Trophoblast cell (in vitro differentiated cells and primary cell): ENCODE measurements at regions not wholly inside any gene's neighbourhood (a gene's known extent, or its start where the extent isn't known, plus 50 kb on each side); places are given as distances from the start of the nearest gene placed in this dataset.

Source experiments
- DNase-seq, 2 donors: peaks; one replicate each; pipeline ENCODE4 v3.0.0-alpha.2; 2016
- H2AFZ ChIP-seq: 2 replicates; pipeline ENCODE4 v1.6.1; 2013; ENCODE audit warnings: low read length, moderate library complexity, mild to moderate bottlenecking; ENCODE audit not compliant: insufficient read depth, poor library complexity
- H2AK5ac ChIP-seq: 2 replicates; pipeline ENCODE4 v1.6.1; 2013; ENCODE audit warnings: mild to moderate bottlenecking, low read length
- H2BK120ac ChIP-seq: 2 replicates; pipeline ENCODE4 v1.6.1; 2013; ENCODE audit warnings: low read length, mild to moderate bottlenecking, moderate library complexity; ENCODE audit not compliant: insufficient read depth, poor library complexity
- H2BK12ac ChIP-seq: 2 replicates; pipeline ENCODE4 v1.6.1; 2013; ENCODE audit warnings: mild to moderate bottlenecking, low read length, moderate library complexity
- H2BK5ac ChIP-seq: 2 replicates; pipeline ENCODE4 v1.6.1; 2013; ENCODE audit warnings: low read length, low read depth, moderate library complexity, mild to moderate bottlenecking; ENCODE audit not compliant: poor library complexity
- H3K14ac ChIP-seq: 2 replicates; pipeline ENCODE4 v1.6.1; 2013; ENCODE audit warnings: mild to moderate bottlenecking, low read length
- H3K18ac ChIP-seq: 2 replicates; pipeline ENCODE4 v1.6.1; 2013; ENCODE audit warnings: mild to moderate bottlenecking, low read length
- H3K23ac ChIP-seq: 2 replicates; pipeline ENCODE4 v1.6.1; 2013; ENCODE audit warnings: low read length
- H3K27ac ChIP-seq: 2 replicates; pipeline ENCODE4 v1.5.1; 2013; ENCODE audit warnings: low read depth, mild to moderate bottlenecking, inconsistent platforms, low read length, moderate library complexity
- H3K27me3 ChIP-seq: 2 replicates; pipeline ENCODE4 v1.6.1; 2013; ENCODE audit warnings: inconsistent platforms, mild to moderate bottlenecking, low read length, moderate library complexity; ENCODE audit not compliant: insufficient read depth
- H3K36me3 ChIP-seq, 2 experiments: 1 replicate in 1 of 2; 2 replicates in 1 of 2; pipeline ENCODE4 v1.6.1; 2013; ENCODE audit warnings: low read length in 2 of 2, mild to moderate bottlenecking in 2 of 2, moderate library complexity in 1 of 2; ENCODE audit not compliant: insufficient read depth in 2 of 2, control insufficient read depth in 1 of 2
- H3K4ac ChIP-seq: 2 replicates; pipeline ENCODE4 v1.6.1; 2013; ENCODE audit warnings: low read depth, mild to moderate bottlenecking, low read length, moderate library complexity
- H3K4me1 ChIP-seq, 2 experiments: 1 replicate in 1 of 2; 2 replicates in 1 of 2; pipeline ENCODE4 v1.6.1; 2013; ENCODE audit warnings: low read length in 2 of 2, mild to moderate bottlenecking in 2 of 2, moderate library complexity in 1 of 2; ENCODE audit not compliant: insufficient read depth in 2 of 2, control insufficient read depth in 1 of 2
- H3K4me2 ChIP-seq: 2 replicates; pipeline ENCODE4 v1.6.1; 2013; ENCODE audit warnings: inconsistent platforms, mild to moderate bottlenecking, low read length, moderate library complexity
- H3K4me3 ChIP-seq: 2 replicates; pipeline ENCODE4 v1.5.1; 2013; ENCODE audit warnings: mild to moderate bottlenecking, low read depth, low read length, inconsistent platforms
- H3K79me1 ChIP-seq: one replicate; pipeline ENCODE4 v1.6.1; 2013; ENCODE audit warnings: low read length
- H3K79me2 ChIP-seq: 2 replicates; pipeline ENCODE4 v1.6.1; 2013; ENCODE audit warnings: low read length, mild to moderate bottlenecking; ENCODE audit not compliant: control insufficient read depth, insufficient read depth, poor library complexity
- H3K9ac ChIP-seq: 2 replicates; pipeline ENCODE4 v1.6.1; 2013; ENCODE audit warnings: mild to moderate bottlenecking, low read length
- H3K9me3 ChIP-seq: 2 replicates; pipeline ENCODE4 v1.6.1; 2013; ENCODE audit warnings: low read depth, mild to moderate bottlenecking, control low read depth, inconsistent platforms, low read length; ENCODE audit not compliant: insufficient read depth
- H4K12ac ChIP-seq: 2 replicates; pipeline ENCODE4 v1.6.1; 2013; ENCODE audit warnings: low read depth, mild to moderate bottlenecking, low read length, moderate library complexity
- H4K8ac ChIP-seq: 2 replicates; pipeline ENCODE4 v1.6.1; 2013; ENCODE audit warnings: low read depth, mild to moderate bottlenecking, low read length, moderate library complexity
- H4K91ac ChIP-seq: one replicate; pipeline ENCODE4 v1.6.1; 2013; ENCODE audit warnings: low read depth, mild to moderate bottlenecking, low read length, moderate library complexity
- WGBS: extraction: QIAGEN DNeasy Blood & Tissue Kit; methylation state at CpG from one replicate; pipeline ENCODE4 v1.1.7; 2013; ENCODE audit warnings: missing lambda C conversion rate; ENCODE audit not compliant: insufficient read length, insufficient coverage; ENCODE audit errors: extremely low coverage; 5-methylcytosine and 5-hydroxymethylcytosine counted together

- no peak overlapping the region for H2BK12ac ChIP-seq
- no peaks in the 10 kb centered on the region for H3K27me3 ChIP-seq
- no peak overlapping the region for H4K12ac ChIP-seq
- H3K27ac ChIP-seq: no peak overlapping the region
- no peak overlapping the region for H3K4me2 ChIP-seq
- no peak overlapping the region for H3K9ac ChIP-seq
- no peak for DNase-seq
- H4K8ac ChIP-seq: no peak overlapping the region
- no peak overlapping the region for H3K18ac ChIP-seq
- H2BK5ac ChIP-seq: no peak overlapping the region
- no peaks in the 10 kb centered on the region for H3K4me1 ChIP-seq
- no peak overlapping the region for H2BK120ac ChIP-seq
- no peak overlapping the region for H4K91ac ChIP-seq
- H3K9me3 ChIP-seq: no peaks in the 10 kb centered on the region
- no peak overlapping the region for H2AK5ac ChIP-seq
- H3K79me2 ChIP-seq: no peaks in the 10 kb centered on the region
- H2AFZ ChIP-seq: no peak overlapping the region
- H3K23ac ChIP-seq: no peak overlapping the region
- no CpG with 5 or more reads among the region's 5 CpGs for WGBS
- no peak overlapping the region for H3K14ac ChIP-seq
- no peaks in the 10 kb centered on the region for H3K36me3 ChIP-seq
- no peak overlapping the region for H3K4ac ChIP-seq
- no peaks in the 10 kb centered on the region for H3K79me1 ChIP-seq
- no peak overlapping the region for H3K4me3 ChIP-seq
These were observed 324.6 kb downstream of the MFSD1 start for GRCh38 chr3:159126261-159127020.

GRCh38 chr3:159127021-159127392, 325.2 kb downstream of the MFSD1 start:
- Histone ChIP-seq H4K91ac (no peak overlapping the region), H2BK5ac (no peak overlapping the region), H3K14ac (no peak overlapping the region), H4K8ac (no peak overlapping the region), H3K27ac (no peak overlapping the region), H2BK12ac (no peak overlapping the region), H3K79me2 (no peaks in the 10 kb centered on the region), H3K9me3 (no peaks in the 10 kb centered on the region), H3K4me3 (no peak overlapping the region), H3K79me1 (no peaks in the 10 kb centered on the region), H3K4me1 (no peaks in the 10 kb centered on the region), H3K4me2 (no peak overlapping the region), H3K18ac (no peak overlapping the region), H2BK120ac (no peak overlapping the region), H2AFZ (no peak overlapping the region), H3K9ac (no peak overlapping the region), H2AK5ac (no peak overlapping the region), H3K27me3 (no peaks in the 10 kb centered on the region), H3K23ac (no peak overlapping the region), H3K4ac (no peak overlapping the region), H3K36me3 (no peaks in the 10 kb centered on the region), H4K12ac (no peak overlapping the region)
- no peak for DNase-seq

DNA sequence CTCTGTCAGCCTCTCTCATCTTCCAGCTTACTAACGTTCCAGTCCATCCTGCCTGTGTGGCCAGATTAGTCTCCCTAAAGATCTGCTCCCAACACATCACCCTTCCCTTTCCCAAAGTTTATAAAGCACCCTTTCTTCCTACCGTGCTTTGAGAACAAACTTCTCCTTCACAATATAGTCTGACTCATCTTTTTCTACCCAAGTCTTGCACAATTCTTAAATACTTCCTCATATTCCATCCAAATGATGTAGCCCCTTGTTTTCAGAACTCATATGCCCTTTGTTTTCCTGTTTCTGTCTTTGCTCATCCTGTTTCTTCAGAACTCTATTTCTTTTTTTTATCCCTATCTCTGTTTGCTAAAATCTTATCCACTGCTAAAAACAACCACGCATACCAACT, 326.8 kb downstream of the MFSD1 start:
- H4K91ac ChIP-seq: no peak overlapping the region
- no peaks in the 10 kb centered on the region for H3K36me3 ChIP-seq
- no peak overlapping the region for H3K14ac ChIP-seq
- no peaks in the 10 kb centered on the region for H3K9me3 ChIP-seq
- no peak overlapping the region for H2AFZ ChIP-seq
- H3K27me3 ChIP-seq: no peaks in the 10 kb centered on the region
- no peak overlapping the region for H3K27ac ChIP-seq
- no peak overlapping the region for H2AK5ac ChIP-seq
- no peak overlapping the region for H2BK120ac ChIP-seq
- 100% methylated on average over 1 of the region's 3 CpGs for WGBS
- no peak overlapping the region for H2BK12ac ChIP-seq
- H4K12ac ChIP-seq: no peak overlapping the region
- no peak overlapping the region for H3K18ac ChIP-seq
- H3K23ac ChIP-seq: no peak overlapping the region
- no peaks in the 10 kb centered on the region for H3K79me2 ChIP-seq
- no peak overlapping the region for H3K4ac ChIP-seq
- H3K4me3 ChIP-seq: no peak overlapping the region
- H2BK5ac ChIP-seq: no peak overlapping the region
- H3K4me1 ChIP-seq: no peaks in the 10 kb centered on the region
- no peak overlapping the region for H3K9ac ChIP-seq
- DNase-seq: peak in 1 of 2 donors; percentile 1
- no peak overlapping the region for H4K8ac ChIP-seq
- H3K4me2 ChIP-seq: no peak overlapping the region
- H3K79me1 ChIP-seq: no peaks in the 10 kb centered on the region

DNA sequence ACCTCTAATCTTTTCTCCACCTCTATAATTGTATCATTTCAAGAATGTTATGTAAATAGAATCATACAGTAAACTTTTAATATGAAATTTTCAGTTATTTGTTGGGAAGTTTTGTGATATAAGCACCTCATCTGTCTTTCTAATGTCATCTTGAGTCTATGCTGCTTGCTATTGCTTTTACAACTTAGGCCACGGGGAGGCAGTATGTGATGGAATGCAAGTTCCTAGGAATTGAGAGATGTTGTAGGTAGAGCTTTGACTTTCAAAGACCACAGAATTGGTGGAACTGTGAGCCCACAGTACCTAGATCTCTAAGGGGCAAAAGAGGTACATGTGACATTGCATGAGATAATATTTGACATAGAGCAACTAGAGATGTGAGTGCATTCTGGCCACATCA, 328.3 kb downstream of the MFSD1 start:
- H4K91ac ChIP-seq: no peak overlapping the region
- H3K14ac ChIP-seq: no peak overlapping the region
- H2AFZ ChIP-seq: no peak overlapping the region
- H4K12ac ChIP-seq: no peak overlapping the region
- no peak overlapping the region for H2BK12ac ChIP-seq
- no peak overlapping the region for H3K4me2 ChIP-seq
- WGBS: no CpG with 5 or more reads among the region's 1 CpG
- H3K9ac ChIP-seq: no peak overlapping the region
- H3K4me3 ChIP-seq: no peak overlapping the region
- no peak overlapping the region for H3K4ac ChIP-seq
- no peak overlapping the region for H3K27ac ChIP-seq
- no peaks in the 10 kb centered on the region for H3K79me2 ChIP-seq
- peak in 1 of 2 donors; percentile 1 for DNase-seq
- no peak overlapping the region for H2BK120ac ChIP-seq
- H3K18ac ChIP-seq: no peak overlapping the region
- no peak overlapping the region for H2AK5ac ChIP-seq
- no peaks in the 10 kb centered on the region for H3K79me1 ChIP-seq
- H3K27me3 ChIP-seq: no peaks in the 10 kb centered on the region
- H3K36me3 ChIP-seq: no peaks in the 10 kb centered on the region
- H3K4me1 ChIP-seq: no peaks in the 10 kb centered on the region
- no peak overlapping the region for H2BK5ac ChIP-seq
- H4K8ac ChIP-seq: no peak overlapping the region
- H3K9me3 ChIP-seq: no peaks in the 10 kb centered on the region
- no peak overlapping the region for H3K23ac ChIP-seq
